ENCODE measurements at regions not wholly inside any gene's neighbourhood (a gene's known extent, or its start where the extent isn't known, plus 50 kb on each side); places are given as distances from the start of the nearest gene placed in this dataset.

DNA sequence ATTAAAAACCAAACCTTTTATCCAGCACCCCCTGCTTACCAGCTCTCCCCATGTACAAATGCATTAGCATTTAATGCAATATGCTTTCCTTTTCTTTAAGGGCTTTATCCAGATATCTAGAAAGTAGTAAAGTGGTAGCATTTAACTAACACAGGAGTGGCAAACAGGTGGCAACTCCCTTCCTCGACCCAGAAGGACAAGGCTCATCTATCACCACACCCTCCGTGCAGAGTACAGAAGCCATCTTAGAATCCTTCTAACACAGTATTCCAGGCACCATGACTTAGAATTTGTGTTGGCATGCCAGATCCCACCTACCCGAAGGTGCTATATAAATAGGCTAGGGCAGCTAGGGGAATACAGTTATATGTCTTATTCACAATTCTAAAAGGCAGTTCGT lies 148.6 kb upstream of the NSMCE3 start:
- ChIA-PET POLR2A (no interaction called here), CTCF (no interaction called here)
- Histone ChIP-seq H3K27ac (ENCODE audit: extremely low read depth, low read depth, low read length) (no peak overlapping the region), H3K4me3 (ENCODE audit: low read depth, low read length) (no peak overlapping the region), H3K36me3 (ENCODE audit: control insufficient read depth in 2 of 2, insufficient read depth in 1 of 2, low read length in 2 of 2) (no peaks in the 10 kb centered on the region), H3K9me3 (ENCODE audit: control insufficient read depth, insufficient read depth, low read depth, low read length) (no peaks in the 10 kb centered on the region), H3K4me1 (ENCODE audit: control insufficient read depth, insufficient read depth, low read length) (no peaks in the 10 kb centered on the region)
- TF ChIP-seq ZNF155 (tag by site-specific recombination; IDR thresholded peaks at IDR 0.05) (no peak), IKZF3 (tag by site-specific recombination; IDR thresholded peaks at IDR 0.05) (no peak), ZNF558 (tag by site-specific recombination; IDR thresholded peaks at IDR 0.05) (no peak), YY2 (tag by site-specific recombination; IDR thresholded peaks at IDR 0.05) (no peak), ZNF274 (IDR thresholded peaks at IDR 0.05; ENCODE audit: low read length) (no peak), ZNF274 (tag by site-specific recombination; IDR thresholded peaks at IDR 0.05; ENCODE audit: borderline replicate concordance) (no peak), ZNF544 (tag by site-specific recombination; IDR thresholded peaks at IDR 0.05) (no peak), ZNF571 (tag by site-specific recombination; IDR thresholded peaks at IDR 0.05) (no peak), ZNF211 (tag by site-specific recombination; IDR thresholded peaks at IDR 0.05; ENCODE audit: low read depth) (no peak), ZNF23 (tag by site-specific recombination; IDR thresholded peaks at IDR 0.05; ENCODE audit: borderline replicate concordance) (no peak), ZNF239 (tag by site-specific recombination; IDR thresholded peaks at IDR 0.05) (no peak), ZNF837 (tag by site-specific recombination; IDR thresholded peaks at IDR 0.05) (no peak), ZNF335 (tag by site-specific recombination; conservative IDR thresholded peaks at IDR 0.05) (no peak), SP3 (tag by site-specific recombination; IDR thresholded peaks at IDR 0.05) (no peak), ZNF266 (tag by site-specific recombination; IDR thresholded peaks at IDR 0.05; ENCODE audit: low read depth) (no peak), ZNF621 (tag by site-specific recombination; IDR thresholded peaks at IDR 0.05) (no peak)
- TF ChIP-seq, protein P1, sequence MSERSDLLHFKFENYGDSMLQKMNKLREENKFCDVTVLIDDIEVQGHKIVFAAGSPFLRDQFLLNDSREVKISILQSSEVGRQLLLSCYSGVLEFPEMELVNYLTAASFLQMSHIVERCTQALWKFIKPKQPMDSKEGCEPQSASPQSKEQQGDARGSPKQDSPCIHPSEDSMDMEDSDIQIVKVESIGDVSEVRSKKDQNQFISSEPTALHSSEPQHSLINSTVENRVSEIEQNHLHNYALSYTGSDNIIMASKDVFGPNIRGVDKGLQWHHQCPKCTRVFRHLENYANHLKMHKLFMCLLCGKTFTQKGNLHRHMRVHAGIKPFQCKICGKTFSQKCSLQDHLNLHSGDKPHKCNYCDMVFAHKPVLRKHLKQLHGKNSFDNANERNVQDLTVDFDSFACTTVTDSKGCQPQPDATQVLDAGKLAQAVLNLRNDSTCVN (tag by site-specific recombination; optimal IDR thresholded peaks at IDR 0.05) = no peak

DNA sequence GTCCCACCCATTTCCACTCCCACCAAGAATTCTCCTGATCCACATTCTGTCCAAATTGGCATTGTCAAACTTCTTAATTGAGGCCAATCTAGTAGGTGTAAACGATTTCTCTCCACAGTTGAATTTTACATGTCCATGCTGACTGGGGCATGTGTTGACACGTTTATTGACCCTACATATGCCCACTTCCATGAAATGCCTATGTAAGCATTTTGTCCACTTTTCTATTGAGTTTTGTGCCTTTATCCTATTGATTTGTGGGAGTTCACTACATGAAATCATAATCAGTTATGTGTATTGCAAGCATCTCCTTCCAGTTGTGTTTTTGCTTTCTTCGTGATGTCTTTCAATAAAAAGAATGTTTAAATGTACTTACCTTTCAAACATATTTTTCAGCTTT lies 141.7 kb upstream of the NSMCE3 start:
- ChIA-PET POLR2A (no interaction called here), CTCF (no interaction called here)
- Histone ChIP-seq H3K9me3 (ENCODE audit: control insufficient read depth, insufficient read depth, low read depth, low read length) (no peaks in the 10 kb centered on the region), H3K36me3 (ENCODE audit: control insufficient read depth in 2 of 2, insufficient read depth in 1 of 2, low read length in 2 of 2) (no peaks in the 10 kb centered on the region), H3K4me1 (ENCODE audit: control insufficient read depth, insufficient read depth, low read length) (no peaks in the 10 kb centered on the region), H3K4me3 (ENCODE audit: low read depth, low read length) (no peak overlapping the region), H3K27ac (ENCODE audit: extremely low read depth, low read depth, low read length) (no peak overlapping the region)
- no peak for TF ChIP-seq ZSCAN30 (tag by site-specific recombination; IDR thresholded peaks at IDR 0.05)
- TF ChIP-seq ZNF292 (tag by site-specific recombination; IDR thresholded peaks at IDR 0.05; ENCODE audit: borderline replicate concordance, low read depth) = no peak
- no peak for TF ChIP-seq ZNF266 (tag by site-specific recombination; IDR thresholded peaks at IDR 0.05; ENCODE audit: low read depth)
- TF ChIP-seq REPIN1 (tag by site-specific recombination; IDR thresholded peaks at IDR 0.05; ENCODE audit: low read depth) = no peak
- TF ChIP-seq FEZF1 (tag by site-specific recombination; IDR thresholded peaks at IDR 0.05) = no peak
- TF ChIP-seq ZNF664 (tag by site-specific recombination; IDR thresholded peaks at IDR 0.05) = no peak
- TF ChIP-seq ZNF561 (tag by site-specific recombination; IDR thresholded peaks at IDR 0.05; ENCODE audit: borderline replicate concordance) = no peak
- no peak for TF ChIP-seq YY1 (tag by site-specific recombination; IDR thresholded peaks at IDR 0.05)
- TF ChIP-seq, protein P2, sequence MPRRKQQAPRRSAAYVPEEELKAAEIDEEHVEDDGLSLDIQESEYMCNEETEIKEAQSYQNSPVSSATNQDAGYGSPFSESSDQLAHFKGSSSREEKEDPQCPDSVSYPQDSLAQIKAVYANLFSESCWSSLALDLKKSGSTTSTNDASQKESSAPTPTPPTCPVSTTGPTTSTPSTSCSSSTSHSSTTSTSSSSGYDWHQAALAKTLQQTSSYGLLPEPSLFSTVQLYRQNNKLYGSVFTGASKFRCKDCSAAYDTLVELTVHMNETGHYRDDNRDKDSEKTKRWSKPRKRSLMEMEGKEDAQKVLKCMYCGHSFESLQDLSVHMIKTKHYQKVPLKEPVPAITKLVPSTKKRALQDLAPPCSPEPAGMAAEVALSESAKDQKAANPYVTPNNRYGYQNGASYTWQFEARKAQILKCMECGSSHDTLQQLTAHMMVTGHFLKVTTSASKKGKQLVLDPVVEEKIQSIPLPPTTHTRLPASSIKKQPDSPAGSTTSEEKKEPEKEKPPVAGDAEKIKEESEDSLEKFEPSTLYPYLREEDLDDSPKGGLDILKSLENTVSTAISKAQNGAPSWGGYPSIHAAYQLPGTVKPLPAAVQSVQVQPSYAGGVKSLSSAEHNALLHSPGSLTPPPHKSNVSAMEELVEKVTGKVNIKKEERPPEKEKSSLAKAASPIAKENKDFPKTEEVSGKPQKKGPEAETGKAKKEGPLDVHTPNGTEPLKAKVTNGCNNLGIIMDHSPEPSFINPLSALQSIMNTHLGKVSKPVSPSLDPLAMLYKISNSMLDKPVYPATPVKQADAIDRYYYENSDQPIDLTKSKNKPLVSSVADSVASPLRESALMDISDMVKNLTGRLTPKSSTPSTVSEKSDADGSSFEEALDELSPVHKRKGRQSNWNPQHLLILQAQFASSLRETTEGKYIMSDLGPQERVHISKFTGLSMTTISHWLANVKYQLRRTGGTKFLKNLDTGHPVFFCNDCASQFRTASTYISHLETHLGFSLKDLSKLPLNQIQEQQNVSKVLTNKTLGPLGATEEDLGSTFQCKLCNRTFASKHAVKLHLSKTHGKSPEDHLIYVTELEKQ (tag by site-specific recombination; IDR thresholded peaks at IDR 0.05; ENCODE audit: borderline replicate concordance) = no peak
- no peak for TF ChIP-seq ZNF747 (tag by site-specific recombination; IDR thresholded peaks at IDR 0.05)
- TF ChIP-seq, protein P3, sequence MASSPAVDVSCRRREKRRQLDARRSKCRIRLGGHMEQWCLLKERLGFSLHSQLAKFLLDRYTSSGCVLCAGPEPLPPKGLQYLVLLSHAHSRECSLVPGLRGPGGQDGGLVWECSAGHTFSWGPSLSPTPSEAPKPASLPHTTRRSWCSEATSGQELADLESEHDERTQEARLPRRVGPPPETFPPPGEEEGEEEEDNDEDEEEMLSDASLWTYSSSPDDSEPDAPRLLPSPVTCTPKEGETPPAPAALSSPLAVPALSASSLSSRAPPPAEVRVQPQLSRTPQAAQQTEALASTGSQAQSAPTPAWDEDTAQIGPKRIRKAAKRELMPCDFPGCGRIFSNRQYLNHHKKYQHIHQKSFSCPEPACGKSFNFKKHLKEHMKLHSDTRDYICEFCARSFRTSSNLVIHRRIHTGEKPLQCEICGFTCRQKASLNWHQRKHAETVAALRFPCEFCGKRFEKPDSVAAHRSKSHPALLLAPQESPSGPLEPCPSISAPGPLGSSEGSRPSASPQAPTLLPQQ (tag by site-specific recombination; IDR thresholded peaks at IDR 0.05) = no peak
- no peak for TF ChIP-seq ZBTB7A (tag by site-specific recombination; IDR thresholded peaks at IDR 0.05; ENCODE audit: low read depth)
- TF ChIP-seq, protein P4, sequence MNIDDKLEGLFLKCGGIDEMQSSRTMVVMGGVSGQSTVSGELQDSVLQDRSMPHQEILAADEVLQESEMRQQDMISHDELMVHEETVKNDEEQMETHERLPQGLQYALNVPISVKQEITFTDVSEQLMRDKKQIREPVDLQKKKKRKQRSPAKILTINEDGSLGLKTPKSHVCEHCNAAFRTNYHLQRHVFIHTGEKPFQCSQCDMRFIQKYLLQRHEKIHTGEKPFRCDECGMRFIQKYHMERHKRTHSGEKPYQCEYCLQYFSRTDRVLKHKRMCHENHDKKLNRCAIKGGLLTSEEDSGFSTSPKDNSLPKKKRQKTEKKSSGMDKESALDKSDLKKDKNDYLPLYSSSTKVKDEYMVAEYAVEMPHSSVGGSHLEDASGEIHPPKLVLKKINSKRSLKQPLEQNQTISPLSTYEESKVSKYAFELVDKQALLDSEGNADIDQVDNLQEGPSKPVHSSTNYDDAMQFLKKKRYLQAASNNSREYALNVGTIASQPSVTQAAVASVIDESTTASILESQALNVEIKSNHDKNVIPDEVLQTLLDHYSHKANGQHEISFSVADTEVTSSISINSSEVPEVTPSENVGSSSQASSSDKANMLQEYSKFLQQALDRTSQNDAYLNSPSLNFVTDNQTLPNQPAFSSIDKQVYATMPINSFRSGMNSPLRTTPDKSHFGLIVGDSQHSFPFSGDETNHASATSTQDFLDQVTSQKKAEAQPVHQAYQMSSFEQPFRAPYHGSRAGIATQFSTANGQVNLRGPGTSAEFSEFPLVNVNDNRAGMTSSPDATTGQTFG (tag by site-specific recombination; IDR thresholded peaks at IDR 0.05; ENCODE audit: borderline replicate concordance) = no peak
